SU-DHL-6 (cell line): ENCODE measurements at regions not wholly inside any gene's neighbourhood (a gene's known extent, or its start where the extent isn't known, plus 50 kb on each side); places are given as distances from the start of the nearest gene placed in this dataset.

Experiments used
- H2AFZ ChIP-seq: fragments of 200-600 bp; sonication (generic); 2 replicates; pipeline ENCODE4 v1.6.1; 2014; ENCODE audit warnings: low read depth, mild to moderate bottlenecking, moderate library complexity, mixed read lengths, antibody characterized with exemption, low read length; ENCODE audit not compliant: severe bottlenecking
- H3F3A ChIP-seq: fragments of 200-600 bp; shearing (Covaris generic); 2 replicates; pipeline ENCODE4 v1.6.0; 2016; ENCODE audit warnings: antibody characterized with exemption, mild to moderate bottlenecking; ENCODE audit not compliant: insufficient read depth
- H3K27ac ChIP-seq: fragments of 200-600 bp; sonication (generic); 2 replicates; pipeline ENCODE4 v1.5.1; 2016; ENCODE audit warnings: low read depth, mild to moderate bottlenecking, low read length, moderate library complexity, mixed read lengths
- H3K27me3 ChIP-seq: fragments of 200-600 bp; sonication (generic), shearing (Covaris generic); 2 replicates; pipeline ENCODE4 v1.6.0; 2014; ENCODE audit warnings: mild to moderate bottlenecking, low read length
- H3K36me3 ChIP-seq: fragments of 200-600 bp; sonication (generic); 2 replicates; pipeline ENCODE4 v1.6.1; 2014; ENCODE audit warnings: mild to moderate bottlenecking, low read length, mixed read lengths
- H3K4me2 ChIP-seq: fragments of 300-600, 200-600 bp; shearing (Covaris generic), sonication (generic); 2 replicates; pipeline ENCODE4 v1.6.0; 2014; ENCODE audit warnings: low read length, low read depth, mild to moderate bottlenecking; ENCODE audit not compliant: poor library complexity, severe bottlenecking
- H3K4me3 ChIP-seq: fragments of 200-600 bp; sonication (generic); 2 replicates; pipeline ENCODE4 v1.5.1; 2014; ENCODE audit warnings: antibody characterized with exemption, low read length, mild to moderate bottlenecking, mixed read lengths; ENCODE audit not compliant: insufficient read depth, poor library complexity, severe bottlenecking
- H3K79me2 ChIP-seq: fragments of 200-600 bp; sonication (generic); 2 replicates; pipeline ENCODE4 v1.6.1; 2014; ENCODE audit warnings: mild to moderate bottlenecking, low read length, moderate library complexity; ENCODE audit not compliant: insufficient read depth
- H3K9ac ChIP-seq: fragments of 200-600 bp; sonication (generic); 2 replicates; pipeline ENCODE4 v1.7.0; 2014; ENCODE audit warnings: mild to moderate bottlenecking, low read length
- H3K9me2 ChIP-seq: fragments of 200-600 bp; sonication (generic); replicated peaks from 2 replicates; pipeline ENCODE4 v1.6.1; 2014; ENCODE audit warnings: low read length; ENCODE audit not compliant: insufficient read depth
- H3K9me3 ChIP-seq: fragments of 200-600 bp; sonication (generic); 2 replicates; pipeline ENCODE4 v1.6.1; 2014; ENCODE audit warnings: low read length, mixed read lengths; ENCODE audit not compliant: insufficient read depth
- H4K20me1 ChIP-seq: fragments of 200-600 bp; sonication (generic); 2 replicates; pipeline ENCODE4 v1.6.1; 2014; ENCODE audit warnings: low read depth, mild to moderate bottlenecking, antibody characterized with exemption, low read length, moderate library complexity, mixed read lengths
- EZH2phosphoT487 ChIP-seq: fragments of 200-600 bp; sonication (generic), shearing (Covaris generic); conservative IDR thresholded peaks from 2 replicates; pipeline ENCODE4 v1.6.1; 2018; ENCODE audit warnings: mild to moderate bottlenecking, antibody characterized with exemption, low read length, moderate library complexity, mixed read lengths
- TF ChIP-seq, protein P1 (sequence below): fragments of 200-600 bp; sonication (generic); IDR thresholded peaks from one replicate; pipeline ENCODE4 v1.5.1; 2017; ENCODE audit warnings: antibody characterized with exemption, mild to moderate bottlenecking, low read length, moderate library complexity; ENCODE audit not compliant: insufficient read depth, poor library complexity, severe bottlenecking

GRCh38 chr10:123472606-123473005 lies 193.5 kb upstream of the GPR26 start:
- no peak for TF ChIP-seq EZH2phosphoT487
- TF ChIP-seq, protein P1, sequence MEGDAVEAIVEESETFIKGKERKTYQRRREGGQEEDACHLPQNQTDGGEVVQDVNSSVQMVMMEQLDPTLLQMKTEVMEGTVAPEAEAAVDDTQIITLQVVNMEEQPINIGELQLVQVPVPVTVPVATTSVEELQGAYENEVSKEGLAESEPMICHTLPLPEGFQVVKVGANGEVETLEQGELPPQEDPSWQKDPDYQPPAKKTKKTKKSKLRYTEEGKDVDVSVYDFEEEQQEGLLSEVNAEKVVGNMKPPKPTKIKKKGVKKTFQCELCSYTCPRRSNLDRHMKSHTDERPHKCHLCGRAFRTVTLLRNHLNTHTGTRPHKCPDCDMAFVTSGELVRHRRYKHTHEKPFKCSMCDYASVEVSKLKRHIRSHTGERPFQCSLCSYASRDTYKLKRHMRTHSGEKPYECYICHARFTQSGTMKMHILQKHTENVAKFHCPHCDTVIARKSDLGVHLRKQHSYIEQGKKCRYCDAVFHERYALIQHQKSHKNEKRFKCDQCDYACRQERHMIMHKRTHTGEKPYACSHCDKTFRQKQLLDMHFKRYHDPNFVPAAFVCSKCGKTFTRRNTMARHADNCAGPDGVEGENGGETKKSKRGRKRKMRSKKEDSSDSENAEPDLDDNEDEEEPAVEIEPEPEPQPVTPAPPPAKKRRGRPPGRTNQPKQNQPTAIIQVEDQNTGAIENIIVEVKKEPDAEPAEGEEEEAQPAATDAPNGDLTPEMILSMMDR: no peak
- H3K9me3 ChIP-seq: no peaks in the 10 kb centered on the region
- no peaks in the 10 kb centered on the region for H3K27me3 ChIP-seq
- no peaks in the 10 kb centered on the region for H3K79me2 ChIP-seq
- H3K9me2 ChIP-seq: no peaks in the 10 kb centered on the region
- no peak overlapping the region for H3K9ac ChIP-seq
- no peak overlapping the region for H3K4me3 ChIP-seq
- H2AFZ ChIP-seq: no peak overlapping the region
- H3F3A ChIP-seq: no peaks in the 10 kb centered on the region
- no peak overlapping the region for H3K27ac ChIP-seq
- H4K20me1 ChIP-seq: no peaks in the 10 kb centered on the region
- H3K36me3 ChIP-seq: no peaks in the 10 kb centered on the region
- H3K4me2 ChIP-seq: no peak overlapping the region

DNA sequence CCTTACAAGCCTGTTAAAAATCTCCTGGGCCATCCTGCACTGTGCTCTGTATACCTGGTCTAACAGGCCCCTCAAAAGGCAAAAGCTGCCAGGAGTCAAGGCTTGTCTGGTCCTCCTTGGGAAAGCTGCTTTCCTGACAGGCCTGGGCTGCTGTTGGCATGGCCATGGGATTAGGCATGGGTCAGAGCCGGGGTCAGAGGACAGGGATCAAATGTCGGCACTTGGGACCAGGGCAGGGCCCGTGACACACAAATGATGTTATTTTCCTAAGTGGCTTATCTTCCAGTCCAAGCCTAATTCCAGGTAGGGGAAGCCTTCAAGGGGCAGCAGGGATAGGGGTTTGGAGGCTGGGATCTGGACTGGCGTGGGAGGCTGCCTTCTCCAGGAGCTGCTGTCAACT lies 191.5 kb upstream of the GPR26 start:
- no peak overlapping the region for H3K9ac ChIP-seq
- no peak overlapping the region for H3K4me3 ChIP-seq
- H3K27ac ChIP-seq: no peak overlapping the region
- no peaks in the 10 kb centered on the region for H3F3A ChIP-seq
- no peak for TF ChIP-seq EZH2phosphoT487
- TF ChIP-seq, protein P1: no peak
- H2AFZ ChIP-seq: no peak overlapping the region
- H3K36me3 ChIP-seq: no peaks in the 10 kb centered on the region
- no peak overlapping the region for H3K4me2 ChIP-seq
- H3K27me3 ChIP-seq: no peaks in the 10 kb centered on the region
- no peaks in the 10 kb centered on the region for H3K9me2 ChIP-seq
- H4K20me1 ChIP-seq: no peaks in the 10 kb centered on the region
- H3K9me3 ChIP-seq: no peaks in the 10 kb centered on the region
- no peaks in the 10 kb centered on the region for H3K79me2 ChIP-seq

DNA sequence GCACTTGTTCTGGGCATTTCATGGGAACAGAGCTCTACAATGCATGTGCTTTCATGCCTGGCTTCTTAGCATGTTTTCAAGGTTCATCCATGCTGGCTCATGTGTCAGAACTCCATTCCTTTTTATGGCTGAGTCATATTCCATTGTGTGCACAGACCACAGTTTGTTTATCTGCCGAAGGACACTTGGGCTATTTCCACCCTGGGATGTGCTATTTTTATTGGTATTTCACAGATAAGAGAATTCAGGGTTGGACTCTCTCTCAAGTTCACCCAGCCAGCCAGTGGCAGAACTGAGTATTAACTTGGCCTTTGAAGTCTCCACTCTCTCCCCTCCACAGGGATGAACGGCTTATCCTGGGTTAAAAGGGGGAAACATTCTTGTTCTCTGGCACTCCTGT lies 190.7 kb upstream of the GPR26 start:
- Histone ChIP-seq H3K27me3 (no peaks in the 10 kb centered on the region), H3K9me2 (no peaks in the 10 kb centered on the region), H3K9ac (no peak overlapping the region), H3K4me2 (no peak overlapping the region), H3F3A (no peaks in the 10 kb centered on the region), H3K79me2 (no peaks in the 10 kb centered on the region), H2AFZ (no peak overlapping the region), H3K4me3 (no peak overlapping the region), H3K9me3 (no peaks in the 10 kb centered on the region), H3K36me3 (no peaks in the 10 kb centered on the region), H4K20me1 (no peaks in the 10 kb centered on the region), H3K27ac (no peak overlapping the region)
- TF ChIP-seq EZH2phosphoT487: no peak
- TF ChIP-seq, protein P1: no peak
